HepG2 (cell line): ENCODE measurements at regions not wholly inside any gene's neighbourhood (a gene's known extent, or its start where the extent isn't known, plus 50 kb on each side); places are given as distances from the start of the nearest gene placed in this dataset.

Experiments
- ATAC-seq: fragments of 200-7000 bp; cut with Tn5 transposase; 3 replicates; pipeline ENCODE4 v1.9.1; 2020; ENCODE audit warnings: mild to moderate bottlenecking, moderate library complexity
- BruUV-seq: library from RNA; stranded (reverse); fragments of 400-500 nt; replicated peaks from 2 replicates; lab custom pipeline; 2021; lab: Mats Ljungman, UMichigan
- CTCF ChIA-PET: fragments of 300-600 bp; formaldehyde crosslinking; extraction: SDS; loops from one replicate; lab custom pipeline; 2021; ENCODE audit warnings: low total read pairs, inconsistent platforms, low intra/inter-chr PET ratio; lab: Yijun Ruan, JAX
- POLR2A ChIA-PET: fragments of 350-600 bp; sonication (Branson Sonifier 250); formaldehyde crosslinking; loops from one replicate; lab custom pipeline; 2020; ENCODE audit warnings: antibody characterized with exemption, inconsistent platforms; lab: Yijun Ruan, JAX
- DNase-seq: peaks from one replicate; pipeline ENCODE4 v3.0.0-alpha.2; 2015; ENCODE audit warnings: low spot score
- FAIRE-seq: peaks from 3 replicates; lab custom pipeline; 2011; peaks lifted over from hg19 to GRCh38; lab: Jason Lieb, UNC
- H2AFZ ChIP-seq: one replicate; pipeline ENCODE4 v1.6.1; 2011; ENCODE audit warnings: low read length, inconsistent platforms
- H3K27ac ChIP-seq: fragments of 300-600 bp; 3 replicates; pipeline ENCODE4 v1.8.0; 2011; ENCODE audit warnings: mixed run types, mild to moderate bottlenecking, mixed read lengths, low read length, inconsistent platforms; ENCODE audit not compliant: insufficient read depth; ENCODE audit errors: extremely low read length
- H3K27me3 ChIP-seq, 2 experiments: fragments of 200-600 bp in 1 of 2; 2 replicates in 1 of 2; 3 replicates in 1 of 2; pipeline versions ENCODE4 v1.6.0 to v1.8.0; 2011; ENCODE audit warnings: low read length in 2 of 2, mild to moderate bottlenecking in 2 of 2, moderate library complexity in 2 of 2, inconsistent platforms in 1 of 2; ENCODE audit not compliant: insufficient read depth in 2 of 2, control insufficient read depth in 1 of 2
- H3K36me3 ChIP-seq, 2 experiments: fragments of 200-600 bp in 1 of 2; replicated peaks in 1 of 2; 2 replicates in 1 of 2; 3 replicates in 1 of 2; pipeline versions ENCODE4 v1.5.1 to v1.8.0; 2011; ENCODE audit warnings: low read length in 2 of 2, inconsistent platforms in 1 of 2; ENCODE audit not compliant: insufficient read depth in 2 of 2, control insufficient read depth in 1 of 2
- H3K4me1 ChIP-seq: 2 replicates; pipeline ENCODE4 v1.5.1; 2012; ENCODE audit warnings: low read length, inconsistent platforms; ENCODE audit not compliant: insufficient read depth
- H3K4me2 ChIP-seq: 2 replicates; pipeline ENCODE4 v1.6.0; 2011; ENCODE audit warnings: low read depth, low read length, inconsistent platforms
- H3K4me3 ChIP-seq, 3 experiments: fragments of 200-600 bp in 1 of 3; sonication (generic), shearing (Covaris generic) in 1 of 3; replicated peaks in 1 of 3; 2 replicates each; pipeline ENCODE4 v1.5.1; 2011 to 2016; ENCODE audit warnings: low read length in 3 of 3, inconsistent platforms in 2 of 3, low read depth in 2 of 3, mild to moderate bottlenecking in 2 of 3, control low read depth in 1 of 3, mixed read lengths in 1 of 3; ENCODE audit not compliant: insufficient read depth in 1 of 3
- H3K79me2 ChIP-seq: one replicate; pipeline ENCODE4 v1.6.1; 2011; ENCODE audit warnings: low read length, inconsistent platforms; ENCODE audit not compliant: insufficient read depth
- H3K9ac ChIP-seq: 2 replicates; pipeline ENCODE4 v1.6.0; 2011; ENCODE audit warnings: mild to moderate bottlenecking, low read depth, low read length, inconsistent platforms; ENCODE audit not compliant: insufficient read depth
- H3K9me3 ChIP-seq: 2 replicates; pipeline ENCODE4 v1.5.1; 2012; ENCODE audit warnings: mild to moderate bottlenecking, low read length
- H4K20me1 ChIP-seq: 2 replicates; pipeline ENCODE4 v1.6.0; 2011; ENCODE audit warnings: inconsistent platforms, mild to moderate bottlenecking, low read length, moderate library complexity; ENCODE audit not compliant: insufficient read depth
- BCL3 ChIP-seq: sonication (generic); formaldehyde crosslinking; IDR thresholded peaks from 2 replicates; pipeline ENCODE4 v1.5.1; 2020; ENCODE audit warnings: mild to moderate bottlenecking, missing genetic modification reagents, moderate library complexity
- BRD4 ChIP-seq: sonication (generic); formaldehyde crosslinking; IDR thresholded peaks from 2 replicates; pipeline ENCODE4 v1.4.0; 2020; ENCODE audit warnings: missing genetic modification reagents
- KAT8 ChIP-seq: IDR thresholded peaks from 2 replicates; pipeline ENCODE4 v1.6.1; 2016; ENCODE audit warnings: missing genetic modification reagents, missing compliant biosample characterization
- SMYD3 ChIP-seq: sonication (generic); formaldehyde crosslinking; IDR thresholded peaks from 2 replicates; pipeline ENCODE4 v1.8.1; 2023; ENCODE audit warnings: mild to moderate bottlenecking, missing genetic modification reagents
- ZBTB3 ChIP-seq: sonication (generic); formaldehyde crosslinking; IDR thresholded peaks from 2 replicates; pipeline ENCODE4 v1.4.0; 2020; ENCODE audit warnings: low read depth, mild to moderate bottlenecking, moderate library complexity, missing genetic modification reagents, borderline replicate concordance
- ZNF235 ChIP-seq: sonication (generic); formaldehyde crosslinking; IDR thresholded peaks from 2 replicates; pipeline ENCODE4 v1.8.1; 2023; ENCODE audit warnings: mild to moderate bottlenecking, missing genetic modification reagents, borderline replicate concordance
- ZNF256 ChIP-seq: sonication (generic); formaldehyde crosslinking; conservative IDR thresholded peaks from 2 replicates; pipeline ENCODE4 v1.4.0; 2020; ENCODE audit warnings: missing genetic modification reagents
- ZNF274 ChIP-seq: sonication (generic); formaldehyde crosslinking; IDR thresholded peaks from 2 replicates; pipeline ENCODE4 v1.5.1; 2020; ENCODE audit warnings: mild to moderate bottlenecking, missing genetic modification reagents
- ZNF674 ChIP-seq: sonication (generic); formaldehyde crosslinking; IDR thresholded peaks from 2 replicates; pipeline ENCODE4 v1.5.0; 2020; ENCODE audit warnings: low read depth, mild to moderate bottlenecking, missing genetic modification reagents
- WGBS: methylation state at CpG from one replicate; pipeline ENCODE4 v1.1.6; 2017; ENCODE audit warnings: low lambda C conversion rate; 5-methylcytosine and 5-hydroxymethylcytosine counted together
- in situ Hi-C: cut with HindIII; loops from 2 replicates; pipeline ENCODE4 v1.10.0; 2017; ENCODE audit warnings: low pct_unique_long_range_greater_than_20kb; ENCODE audit not compliant: extremely low pct_ligation_motif_present
- intact Hi-C: fragments of 100-400 bp; cut with micrococcal nuclease; formaldehyde crosslinking; loops from one replicate; pipeline ENCODE4 v1.10.0; 2022; ENCODE audit not compliant: unreplicated experiment
- TF ChIP-seq, protein P1 (sequence below): sonication (generic); formaldehyde crosslinking; IDR thresholded peaks from 2 replicates; pipeline ENCODE4 v1.5.0; 2020; ENCODE audit warnings: mild to moderate bottlenecking, missing genetic modification reagents, borderline replicate concordance

- TF ChIP-seq KAT8: no peak
Measured at GRCh38 chr9:20042128-20042711, 253.4 kb upstream of the SLC24A2 start (continued).

GRCh38 chr9:20041697-20042081 is 252.9 kb upstream of the SLC24A2 start:
- H3K4me3 ChIP-seq: no peak overlapping the region
- no peak for TF ChIP-seq SMYD3 (CRISPR knock-in tag)
- no peak for TF ChIP-seq ZNF235
- no peak for TF ChIP-seq ZBTB3 (CRISPR knock-in tag)
- TF ChIP-seq BCL3 (CRISPR knock-in tag): no peak
- no peak for TF ChIP-seq BRD4 (CRISPR knock-in tag)
- TF ChIP-seq ZNF274 (CRISPR knock-in tag): no peak
- TF ChIP-seq ZNF256 (CRISPR knock-in tag): no peak
- TF ChIP-seq ZNF674 (CRISPR knock-in tag): no peak
- TF ChIP-seq, protein P1, sequence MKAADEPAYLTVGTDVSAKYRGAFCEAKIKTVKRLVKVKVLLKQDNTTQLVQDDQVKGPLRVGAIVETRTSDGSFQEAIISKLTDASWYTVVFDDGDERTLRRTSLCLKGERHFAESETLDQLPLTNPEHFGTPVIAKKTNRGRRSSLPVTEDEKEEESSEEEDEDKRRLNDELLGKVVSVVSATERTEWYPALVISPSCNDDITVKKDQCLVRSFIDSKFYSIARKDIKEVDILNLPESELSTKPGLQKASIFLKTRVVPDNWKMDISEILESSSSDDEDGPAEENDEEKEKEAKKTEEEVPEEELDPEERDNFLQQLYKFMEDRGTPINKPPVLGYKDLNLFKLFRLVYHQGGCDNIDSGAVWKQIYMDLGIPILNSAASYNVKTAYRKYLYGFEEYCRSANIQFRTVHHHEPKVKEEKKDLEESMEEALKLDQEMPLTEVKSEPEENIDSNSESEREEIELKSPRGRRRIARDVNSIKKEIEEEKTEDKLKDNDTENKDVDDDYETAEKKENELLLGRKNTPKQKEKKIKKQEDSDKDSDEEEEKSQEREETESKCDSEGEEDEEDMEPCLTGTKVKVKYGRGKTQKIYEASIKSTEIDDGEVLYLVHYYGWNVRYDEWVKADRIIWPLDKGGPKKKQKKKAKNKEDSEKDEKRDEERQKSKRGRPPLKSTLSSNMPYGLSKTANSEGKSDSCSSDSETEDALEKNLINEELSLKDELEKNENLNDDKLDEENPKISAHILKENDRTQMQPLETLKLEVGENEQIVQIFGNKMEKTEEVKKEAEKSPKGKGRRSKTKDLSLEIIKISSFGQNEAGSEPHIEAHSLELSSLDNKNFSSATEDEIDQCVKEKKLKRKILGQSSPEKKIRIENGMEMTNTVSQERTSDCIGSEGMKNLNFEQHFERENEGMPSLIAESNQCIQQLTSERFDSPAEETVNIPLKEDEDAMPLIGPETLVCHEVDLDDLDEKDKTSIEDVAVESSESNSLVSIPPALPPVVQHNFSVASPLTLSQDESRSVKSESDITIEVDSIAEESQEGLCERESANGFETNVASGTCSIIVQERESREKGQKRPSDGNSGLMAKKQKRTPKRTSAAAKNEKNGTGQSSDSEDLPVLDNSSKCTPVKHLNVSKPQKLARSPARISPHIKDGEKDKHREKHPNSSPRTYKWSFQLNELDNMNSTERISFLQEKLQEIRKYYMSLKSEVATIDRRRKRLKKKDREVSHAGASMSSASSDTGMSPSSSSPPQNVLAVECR: no peak
- intact Hi-C loops (no loop called here), in situ Hi-C loops (no loop called here)
- DNase-seq (no peak), FAIRE-seq (no peak), ATAC-seq (no peak)
- no peaks in the 10 kb centered on the region for H3K79me2 ChIP-seq
- BruUV-seq: no TSS peak
- CTCF ChIA-PET: no interaction called here
- H4K20me1 ChIP-seq: no peaks in the 10 kb centered on the region
- H3K4me2 ChIP-seq: no peak overlapping the region
- H3K27me3 ChIP-seq: no peaks in the 10 kb centered on the region
- 45% methylated on average over 2 of the region's 5 CpGs for whole genome bisulfite sequencing
- no peaks in the 10 kb centered on the region for H3K4me1 ChIP-seq
- H3K9ac ChIP-seq: no peak overlapping the region
- H3K9me3 ChIP-seq: no peaks in the 10 kb centered on the region
- H3K36me3 ChIP-seq: no peaks in the 10 kb centered on the region
- no peak overlapping the region for H2AFZ ChIP-seq
- POLR2A ChIA-PET: no interaction called here
- no peak overlapping the region for H3K27ac ChIP-seq
